GM12878 (cell line): ENCODE measurements at regions not wholly inside any gene's neighbourhood (a gene's known extent, or its start where the extent isn't known, plus 50 kb on each side); places are given as distances from the start of the nearest gene placed in this dataset.
"Not testable (repeated sequence)": the region's sequence is repeated elsewhere in the genome, so short reads cannot be mapped to it uniquely, and the experiment has no call there.

Source experiments
- ATAC-seq: fragments of 200-7000 bp; cut with Tn5 transposase; 3 replicates; pipeline ENCODE4 v1.9.1; 2020; ENCODE audit warnings: mild to moderate bottlenecking, moderate library complexity
- BruUV-seq: library from RNA; stranded (reverse); fragments of 400-500 nt; replicated peaks from 2 replicates; lab custom pipeline; 2021; lab: Mats Ljungman, UMichigan
- CTCF ChIA-PET: fragments of 300-600 bp; sonication (Branson Sonifier 250); formaldehyde crosslinking; extraction: SDS; loops from one replicate; lab custom pipeline; 2021; ENCODE audit warnings: inconsistent platforms; lab: Yijun Ruan, JAX
- POLR2A ChIA-PET: fragments of 350-600 bp; formaldehyde crosslinking; extraction: SDS; loops from one replicate; lab custom pipeline; 2021; ENCODE audit warnings: inconsistent platforms; lab: Charles Lee
- RAD21 ChIA-PET: fragments of 300-600 bp; sonication (Branson Sonifier 250); formaldehyde crosslinking; loops from one replicate; lab custom pipeline; 2023; ENCODE audit warnings: antibody characterized with exemption; ENCODE audit not compliant: unreplicated experiment; lab: Charles Lee
- SMC1A ChIA-PET: fragments of 300-600 bp; sonication (Branson Sonifier 250); formaldehyde crosslinking; loops from one replicate; lab custom pipeline; 2023; ENCODE audit not compliant: unreplicated experiment, uncharacterized antibody; lab: Charles Lee
- DNase-seq: peaks from one replicate; pipeline ENCODE4 v3.0.0-alpha.2; 2011; ENCODE audit warnings: low read depth, low spot score
- FAIRE-seq: peaks from 3 replicates; lab custom pipeline; 2011; peaks lifted over from hg19 to GRCh38; lab: Jason Lieb, UNC
- H2AFZ ChIP-seq: 2 replicates; pipeline ENCODE4 v1.6.0; 2011; ENCODE audit warnings: low read depth, low read length, control low read depth; ENCODE audit not compliant: control insufficient read depth
- H3K27ac ChIP-seq: 2 replicates; pipeline ENCODE4 v1.5.1; 2011; ENCODE audit warnings: control low read depth; ENCODE audit not compliant: control insufficient read depth, insufficient read depth
- H3K27me3 ChIP-seq, 2 experiments: replicated peaks in 1 of 2; 2 replicates each; pipeline versions ENCODE4 v1.6.0 to v1.6.1; 2011; ENCODE audit warnings: low read length in 1 of 2; ENCODE audit not compliant: control insufficient read depth in 2 of 2, insufficient read depth in 2 of 2
- H3K36me3 ChIP-seq, 2 experiments: 2 replicates each; pipeline ENCODE4 v1.5.1; 2011; ENCODE audit warnings: low read length in 1 of 2; ENCODE audit not compliant: control insufficient read depth in 2 of 2, insufficient read depth in 2 of 2
- H3K4me1 ChIP-seq: 2 replicates; pipeline ENCODE4 v1.6.1; 2011; ENCODE audit warnings: mild to moderate bottlenecking, low read length, moderate library complexity, mixed read lengths; ENCODE audit not compliant: control insufficient read depth, insufficient read depth
- H3K4me2 ChIP-seq: 2 replicates; pipeline ENCODE4 v1.6.0; 2011; ENCODE audit warnings: control low read depth; ENCODE audit not compliant: control insufficient read depth, insufficient read depth
- H3K4me3 ChIP-seq: fragments of 200-600 bp; sonication (generic); 2 replicates; pipeline ENCODE4 v1.5.1; 2016
- H3K79me2 ChIP-seq: 2 replicates; pipeline ENCODE4 v1.6.0; 2011; ENCODE audit warnings: low read length; ENCODE audit not compliant: control insufficient read depth, insufficient read depth
- H3K9ac ChIP-seq: 2 replicates; pipeline ENCODE4 v1.8.0; 2011; ENCODE audit warnings: low read length, control low read depth, mixed read lengths; ENCODE audit not compliant: control insufficient read depth, insufficient read depth
- H3K9me3 ChIP-seq: replicated peaks from 3 replicates; pipeline ENCODE4 v1.5.1; 2011; ENCODE audit warnings: mild to moderate bottlenecking, low read length; ENCODE audit not compliant: control insufficient read depth, insufficient read depth
- H4K20me1 ChIP-seq: 2 replicates; pipeline ENCODE4 v1.6.0; 2011; ENCODE audit not compliant: control insufficient read depth, insufficient read depth
- HDGF ChIP-seq: fragments of 450-650 bp; IDR thresholded peaks from 2 replicates; pipeline ENCODE4 v1.6.1; 2016; ENCODE audit warnings: antibody characterized with exemption
- IRF4 ChIP-seq: IDR thresholded peaks from 2 replicates; pipeline ENCODE4 v1.6.1; 2011; ENCODE audit warnings: low read depth, low read length
- NR2F1 ChIP-seq: fragments of 450-650 bp; conservative IDR thresholded peaks from 2 replicates; pipeline ENCODE4 v1.6.1; 2017; ENCODE audit warnings: mild to moderate bottlenecking
- SREBF1 ChIP-seq: IDR thresholded peaks from 2 replicates; pipeline ENCODE4 v1.6.1; 2012; ENCODE audit warnings: mild to moderate bottlenecking, low read length
- whole genome bisulfite sequencing: methylation state at CpG from one replicate; pipeline ENCODE4 v1.1.6; 2016; ENCODE audit warnings: low lambda C conversion rate; ENCODE audit not compliant: insufficient replicate concordance, insufficient coverage; ENCODE audit errors: missing lambda C conversion rate; 5-methylcytosine and 5-hydroxymethylcytosine counted together
- in situ Hi-C: fragments of 300-500 bp; cut with MboI; formaldehyde crosslinking; loops from 9 replicates; pipeline ENCODE4 v1.14.3; 2018; ENCODE audit warnings: mixed read lengths
- intact Hi-C: fragments of 100-400 bp; cut with micrococcal nuclease; formaldehyde crosslinking; loops from one replicate; pipeline ENCODE4 v1.14.2; 2022; ENCODE audit not compliant: unreplicated experiment
- TF ChIP-seq, protein P1 (sequence below): fragments of 450-650 bp; IDR thresholded peaks from 2 replicates; pipeline ENCODE4 v1.6.1; 2016; ENCODE audit warnings: mild to moderate bottlenecking

DNA sequence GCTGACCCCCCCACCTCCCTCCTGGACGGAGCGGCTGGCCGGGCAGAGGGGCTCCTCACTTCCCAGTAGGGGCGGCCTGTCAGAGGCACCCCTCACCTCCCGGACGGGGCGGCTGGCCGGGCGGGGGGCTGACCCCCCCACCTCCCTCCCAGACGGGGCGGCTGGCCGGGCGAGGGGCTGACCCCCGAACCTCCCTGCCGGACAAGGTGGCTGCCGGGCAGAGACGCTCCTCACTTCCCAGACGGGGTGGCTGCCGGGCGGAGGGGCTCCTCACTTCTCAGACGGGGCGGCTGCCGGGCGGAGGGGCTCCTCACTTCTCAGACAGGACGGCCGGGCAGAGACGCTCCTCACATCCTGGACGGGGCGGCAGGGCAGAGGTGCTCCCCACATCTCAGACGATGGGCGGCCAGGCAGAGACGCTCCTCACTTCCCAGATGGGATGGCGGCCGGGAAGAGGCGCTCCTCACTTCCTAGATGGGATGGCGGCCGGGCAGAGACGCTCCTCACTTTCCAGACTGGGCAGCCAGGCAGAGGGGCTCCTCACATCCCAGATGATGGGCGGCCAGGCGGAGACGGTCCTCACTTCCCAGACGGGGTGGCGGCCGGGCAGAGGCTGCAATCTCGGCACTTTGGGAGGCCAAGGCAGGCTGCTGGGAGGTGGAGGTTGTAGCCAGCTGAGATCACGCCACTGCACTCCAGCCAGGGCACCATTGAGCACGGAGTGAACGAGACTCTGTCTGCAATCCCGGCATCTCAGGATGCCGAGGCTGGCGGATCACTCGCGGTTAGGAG is 66.2 kb upstream of the PAPPA2 start:
- H4K20me1 ChIP-seq, ATAC-seq, H3K4me2 ChIP-seq, DNase-seq, BruUV-seq, H3K4me1 ChIP-seq, intact Hi-C loops, H3K4me3 ChIP-seq, SMC1A ChIA-PET, H3K36me3 ChIP-seq, H2AFZ ChIP-seq, POLR2A ChIA-PET, H3K27ac ChIP-seq, in situ Hi-C loops, RAD21 ChIA-PET, H3K9me3 ChIP-seq, CTCF ChIA-PET, H3K27me3 ChIP-seq, FAIRE-seq, H3K9ac ChIP-seq, H3K79me2 ChIP-seq: not testable (repeated sequence)
- whole genome bisulfite sequencing: 87% methylated on average over 15 of the region's 53 CpGs

DNA sequence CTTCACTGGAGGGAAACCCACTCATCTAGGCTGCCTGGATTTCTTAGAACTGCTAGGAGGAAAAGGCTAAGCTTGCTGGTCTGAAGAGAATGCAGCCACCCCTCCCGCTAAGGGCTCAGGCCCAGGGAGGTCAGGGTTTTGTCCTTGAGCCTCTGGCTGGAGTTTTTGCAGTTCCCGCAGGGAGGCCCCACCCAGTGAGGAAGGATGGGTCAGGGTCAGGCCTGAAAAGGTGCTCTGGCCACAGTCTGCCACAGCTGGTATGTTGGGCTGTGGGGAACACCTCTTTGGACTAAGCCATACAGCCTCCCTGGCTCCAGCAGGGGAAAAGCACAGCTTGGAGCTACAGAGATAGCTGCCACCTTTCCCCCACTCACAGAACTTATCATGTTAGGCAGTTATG is 71.4 kb upstream of the PAPPA2 start:
- no peaks in the 10 kb centered on the region for H3K36me3 ChIP-seq
- H3K27ac ChIP-seq: no peak overlapping the region
- intact Hi-C loops (no loop called here), in situ Hi-C loops (no loop called here)
- no peaks in the 10 kb centered on the region for H4K20me1 ChIP-seq
- FAIRE-seq (no peak), DNase-seq (no peak), ATAC-seq (no peak)
- H2AFZ ChIP-seq: no peak overlapping the region
- ChIA-PET POLR2A (no interaction called here), RAD21 (no interaction called here), CTCF (no interaction called here), SMC1A (no interaction called here)
- WGBS: 83% methylated on average over 2 of the region's 2 CpGs
- H3K4me1 ChIP-seq: no peaks in the 10 kb centered on the region
- TF ChIP-seq NR2F1 (no peak), SREBF1 (no peak), IRF4 (no peak), HDGF (no peak)
- TF ChIP-seq, protein P1, sequence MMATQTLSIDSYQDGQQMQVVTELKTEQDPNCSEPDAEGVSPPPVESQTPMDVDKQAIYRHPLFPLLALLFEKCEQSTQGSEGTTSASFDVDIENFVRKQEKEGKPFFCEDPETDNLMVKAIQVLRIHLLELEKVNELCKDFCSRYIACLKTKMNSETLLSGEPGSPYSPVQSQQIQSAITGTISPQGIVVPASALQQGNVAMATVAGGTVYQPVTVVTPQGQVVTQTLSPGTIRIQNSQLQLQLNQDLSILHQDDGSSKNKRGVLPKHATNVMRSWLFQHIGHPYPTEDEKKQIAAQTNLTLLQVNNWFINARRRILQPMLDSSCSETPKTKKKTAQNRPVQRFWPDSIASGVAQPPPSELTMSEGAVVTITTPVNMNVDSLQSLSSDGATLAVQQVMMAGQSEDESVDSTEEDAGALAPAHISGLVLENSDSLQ: no peak
- no TSS peak for BruUV-seq
- H3K9me3 ChIP-seq: no peaks in the 10 kb centered on the region
- H3K27me3 ChIP-seq: no peaks in the 10 kb centered on the region
- H3K9ac ChIP-seq: no peak overlapping the region
- H3K79me2 ChIP-seq: no peaks in the 10 kb centered on the region
- no peak overlapping the region for H3K4me3 ChIP-seq
- no peak overlapping the region for H3K4me2 ChIP-seq
